Left lobe of liver (tissue), 2 donors: ENCODE measurements at regions not wholly inside any gene's neighbourhood (a gene's known extent, or its start where the extent isn't known, plus 50 kb on each side); places are given as distances from the start of the nearest gene placed in this dataset.
"Not testable (repeated sequence)": the region's sequence is repeated elsewhere in the genome, so short reads cannot be mapped to it uniquely, and the experiment has no call there.

ENCODE experiments used
- ATAC-seq: fragments of 200-7000 bp; cut with Tn5 transposase; one replicate; pipeline ENCODE4 v1.9.1; 2020; ENCODE audit warnings: mild to moderate bottlenecking, moderate library complexity
- DNase-seq: peaks from one replicate; pipeline ENCODE4 v3.0.0-alpha.2; 2020; ENCODE audit warnings: low spot score
- donor health status: DM: no; HTN: no; CAD: no; lungs with moderate emphysema.
- donor health status: DM: no; HTN: yes; CAD: no.

- DNase-seq (no peak), ATAC-seq (no peak)
Observed at GRCh38 chr15:31433091-31433490, 106.5 kb downstream of the KLF13 start.

GRCh38 chr15:31433574-31433973 lies 106.9 kb downstream of the KLF13 start:
- ATAC-seq (no peak), DNase-seq (no peak)

- DNase-seq (no peak), ATAC-seq (no peak)
Observed at GRCh38 chr15:31434275-31434587, 107.6 kb downstream of the KLF13 start.

GRCh38 chr15:31434588-31435260 lies 108.1 kb downstream of the KLF13 start:
- DNase-seq: no peak

GRCh38 chr15:31435261-31435911 lies 108.8 kb downstream of the KLF13 start:
- DNase-seq (peak; percentile 70), ATAC-seq (peak; percentile 86)

More at GRCh38 chr15:31434588-31435260, 108.1 kb downstream of the KLF13 start:
- peak; percentile 12 for ATAC-seq

GRCh38 chr15:31435912-31436628 lies 109.4 kb downstream of the KLF13 start:
- DNase-seq (no peak), ATAC-seq (peak; percentile 56)

- DNase-seq: no peak
- ATAC-seq: no peak
Observed at GRCh38 chr15:31437686-31438085, 111.1 kb downstream of the KLF13 start.

- DNase-seq: no peak
- ATAC-seq: no peak
Observed at GRCh38 chr15:31438601-31439265, 112.1 kb downstream of the KLF13 start.

- DNase-seq (no peak), ATAC-seq (peak; percentile 33)
Observed at GRCh38 chr15:31439328-31439727, 112.7 kb downstream of the KLF13 start.

- ATAC-seq, DNase-seq: not testable (repeated sequence)
Observed at GRCh38 chr15:31440216-31440615, 113.6 kb downstream of the KLF13 start.

- peak; percentile 71 for DNase-seq
- peak; percentile 82 for ATAC-seq
Observed at GRCh38 chr15:31440754-31441311, 114.2 kb downstream of the KLF13 start.

- DNase-seq (no peak), ATAC-seq (no peak)
Observed at GRCh38 chr15:31442226-31442625, 115.6 kb downstream of the KLF13 start.

GRCh38 chr15:31442699-31443111 lies 116.1 kb downstream of the KLF13 start:
- DNase-seq (no peak), ATAC-seq (no peak)

GRCh38 chr15:31444844-31445243 lies 118.2 kb downstream of the KLF13 start:
- ATAC-seq (no peak), DNase-seq (no peak)

- no peak for DNase-seq
- ATAC-seq: no peak
Observed at GRCh38 chr15:31446546-31446945, 119.9 kb downstream of the KLF13 start.

GRCh38 chr15:31447931-31448634 lies 121.4 kb downstream of the KLF13 start:
- ATAC-seq: no peak
- DNase-seq: no peak

GRCh38 chr15:31448635-31448979 lies 122.0 kb downstream of the KLF13 start:
- DNase-seq: no peak
- peak; percentile 22 for ATAC-seq

- peak; percentile 91 for ATAC-seq
- peak; percentile 68 for DNase-seq
Observed at GRCh38 chr15:31452595-31453557, 126.2 kb downstream of the KLF13 start.

GRCh38 chr15:31453558-31454318 lies 127.1 kb downstream of the KLF13 start:
- ATAC-seq (no peak), DNase-seq (peak; percentile 37)
